SH-SY5Y (cell line): ENCODE measurements at regions not wholly inside any gene's neighbourhood (a gene's known extent, or its start where the extent isn't known, plus 50 kb on each side); places are given as distances from the start of the nearest gene placed in this dataset.

Source experiments
- GATA2 ChIP-seq: IDR thresholded peaks from 2 replicates; pipeline ENCODE4 v1.6.1; 2011; ENCODE audit warnings: mild to moderate bottlenecking, low read depth, low read length
- GATA3 ChIP-seq: IDR thresholded peaks from 2 replicates; pipeline ENCODE4 v1.6.1; 2011; ENCODE audit warnings: low read depth, mild to moderate bottlenecking, low read length, moderate library complexity

DNA sequence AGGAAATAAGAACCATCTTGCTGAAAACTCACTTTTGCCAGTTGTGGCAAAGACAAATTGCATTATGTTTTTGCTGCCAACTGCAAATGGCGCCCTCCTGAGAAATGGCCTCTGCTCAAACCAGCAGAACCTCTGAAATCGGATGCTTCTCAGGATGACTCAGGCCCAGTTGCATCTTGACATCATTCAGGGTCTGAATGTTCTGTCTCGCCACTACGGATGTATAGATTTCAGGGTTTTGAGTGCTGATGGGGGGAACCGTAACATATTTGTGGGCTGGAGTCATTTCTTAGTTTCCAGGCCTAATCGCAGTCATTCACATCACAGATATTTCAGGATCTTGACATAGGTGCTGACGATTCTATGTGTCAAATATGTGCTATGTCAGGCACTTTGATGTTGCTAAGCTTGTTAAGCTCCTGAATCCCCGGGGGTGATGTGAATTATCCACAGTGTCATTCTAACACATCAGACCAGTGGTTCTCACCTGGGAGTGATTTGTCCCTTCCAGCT is 207.1 kb downstream of the NFATC2 start:
- TF ChIP-seq GATA2 = no peak
- TF ChIP-seq GATA3 = no peak

DNA sequence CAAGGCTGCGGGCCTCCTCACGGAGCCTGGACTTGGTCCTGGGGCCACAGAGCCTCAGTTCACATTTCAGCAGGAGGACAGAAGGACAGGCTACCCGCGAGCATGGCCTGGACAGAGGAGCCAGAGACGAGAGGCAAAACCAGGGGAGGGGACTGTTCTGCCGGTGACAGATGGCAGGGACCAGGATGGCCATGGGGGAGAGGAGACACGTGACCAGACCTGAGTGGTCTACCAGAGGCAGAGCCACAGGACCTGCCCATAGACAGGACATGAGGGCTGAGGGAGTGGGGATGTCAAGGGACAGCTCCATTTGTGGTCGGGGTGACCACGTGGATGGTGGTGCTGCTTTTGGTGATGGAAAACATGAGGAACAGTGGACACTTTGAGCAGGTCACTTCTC is 207.9 kb downstream of the NFATC2 start:
- TF ChIP-seq GATA2 = no peak
- TF ChIP-seq GATA3 = no peak

DNA sequence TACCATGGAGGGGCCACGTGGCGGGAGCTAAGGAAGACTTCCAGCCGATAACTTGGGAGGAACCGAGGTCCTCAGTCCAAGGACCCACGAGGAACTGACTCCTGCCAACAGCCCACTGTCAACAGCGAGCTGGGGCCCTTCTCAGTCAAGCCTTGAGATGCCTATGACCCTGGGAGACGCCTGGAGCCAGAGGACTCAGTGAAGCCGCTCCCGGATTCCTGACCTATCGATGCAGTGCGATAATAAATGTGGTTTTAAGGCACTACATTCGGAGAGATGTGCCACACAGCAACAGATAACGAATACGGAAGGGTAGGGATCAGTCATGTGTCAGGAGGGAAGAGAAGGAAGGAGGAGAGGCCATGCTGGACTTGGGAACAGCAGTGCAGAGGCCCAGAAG is 208.5 kb downstream of the NFATC2 start:
- TF ChIP-seq GATA2 = no peak
- no peak for TF ChIP-seq GATA3

DNA sequence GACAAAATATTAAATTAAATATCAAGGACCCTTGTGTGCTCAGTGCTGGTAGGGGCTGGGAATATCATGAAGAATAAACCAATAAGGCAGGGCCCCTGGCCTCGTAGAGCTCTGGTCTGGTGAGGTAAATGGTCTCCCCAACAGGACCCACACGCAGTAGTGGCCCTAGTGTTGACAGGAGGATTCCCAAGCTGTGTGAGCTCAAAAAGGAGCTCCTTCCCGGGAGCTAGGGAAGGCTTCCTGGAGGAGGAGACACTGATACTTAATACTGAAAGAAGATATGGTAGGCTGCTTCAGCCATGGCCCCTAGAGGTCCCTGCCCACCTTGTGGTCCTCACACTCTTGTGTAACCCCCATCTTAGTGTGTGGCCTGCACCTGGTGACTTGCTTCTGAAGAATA is 209.1 kb downstream of the NFATC2 start:
- TF ChIP-seq GATA2 = no peak
- TF ChIP-seq GATA3 = no peak

DNA sequence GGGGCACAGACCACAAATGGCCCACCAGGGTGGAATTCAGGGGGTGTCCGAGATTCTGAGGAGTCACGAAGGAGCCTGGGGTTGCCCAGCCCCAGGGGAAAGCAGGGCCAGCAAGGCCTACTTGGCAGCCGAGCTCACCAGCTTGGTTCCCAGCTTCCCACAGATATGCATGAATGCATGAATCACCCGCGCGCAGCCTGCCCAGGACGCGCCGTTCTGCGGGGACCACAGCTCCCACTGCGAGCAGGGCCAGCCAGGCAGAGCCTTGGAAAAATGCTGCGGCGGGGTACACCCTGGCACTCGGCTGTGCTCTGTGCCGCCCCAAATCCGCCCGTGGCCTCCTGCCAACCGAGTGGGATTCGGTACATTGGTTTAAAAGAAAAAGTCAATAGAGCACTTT is 211.0 kb downstream of the NFATC2 start:
- TF ChIP-seq GATA2 (no peak), GATA3 (no peak)

DNA sequence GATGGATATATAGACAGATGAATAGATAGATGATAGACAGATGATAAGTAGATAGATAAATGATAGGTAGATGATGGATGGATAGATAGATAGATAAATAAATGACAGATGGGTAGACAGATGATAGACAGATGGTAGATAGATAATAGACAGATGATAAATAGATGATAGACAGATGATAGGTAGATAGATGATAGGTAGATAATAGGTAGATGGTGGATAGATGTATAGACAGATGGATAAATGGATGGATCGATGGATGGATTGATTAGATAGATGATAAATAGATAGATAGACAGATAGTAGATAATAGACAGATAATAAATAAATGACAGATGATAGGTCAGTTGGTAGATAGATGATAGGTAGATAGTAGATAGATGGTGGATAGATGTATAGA is 212.7 kb downstream of the NFATC2 start:
- TF ChIP-seq GATA2 (no peak), GATA3 (no peak)

DNA sequence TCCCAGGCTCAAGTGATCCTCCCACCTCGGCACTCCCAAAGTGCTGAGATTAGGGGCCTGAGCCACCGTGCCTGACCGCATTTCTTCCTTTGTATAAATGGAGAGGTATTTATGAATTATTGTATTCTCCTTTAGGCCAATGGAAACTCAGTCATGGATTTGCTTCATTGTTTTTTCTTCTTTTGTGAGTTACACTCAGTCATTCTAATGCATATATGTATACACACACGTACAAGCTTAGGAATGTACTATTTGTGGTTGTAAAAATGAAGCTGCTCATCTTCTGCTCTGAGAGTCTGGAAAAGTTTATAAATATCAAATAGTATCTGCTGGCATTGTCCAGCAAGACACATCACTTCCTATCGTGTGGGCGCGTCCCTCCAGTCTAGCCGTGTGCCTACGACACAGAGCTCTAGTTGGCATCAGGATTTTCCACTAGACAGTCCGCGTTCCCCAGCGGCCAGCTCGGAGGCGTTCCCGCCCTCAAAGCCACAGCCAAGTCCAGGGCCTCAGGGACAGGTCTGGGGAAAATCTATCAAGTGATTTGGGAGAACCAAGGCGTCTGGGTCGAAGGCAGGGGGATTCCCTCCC is 215.2 kb downstream of the NFATC2 start:
- TF ChIP-seq GATA3 = no peak
- TF ChIP-seq GATA2 = no peak

DNA sequence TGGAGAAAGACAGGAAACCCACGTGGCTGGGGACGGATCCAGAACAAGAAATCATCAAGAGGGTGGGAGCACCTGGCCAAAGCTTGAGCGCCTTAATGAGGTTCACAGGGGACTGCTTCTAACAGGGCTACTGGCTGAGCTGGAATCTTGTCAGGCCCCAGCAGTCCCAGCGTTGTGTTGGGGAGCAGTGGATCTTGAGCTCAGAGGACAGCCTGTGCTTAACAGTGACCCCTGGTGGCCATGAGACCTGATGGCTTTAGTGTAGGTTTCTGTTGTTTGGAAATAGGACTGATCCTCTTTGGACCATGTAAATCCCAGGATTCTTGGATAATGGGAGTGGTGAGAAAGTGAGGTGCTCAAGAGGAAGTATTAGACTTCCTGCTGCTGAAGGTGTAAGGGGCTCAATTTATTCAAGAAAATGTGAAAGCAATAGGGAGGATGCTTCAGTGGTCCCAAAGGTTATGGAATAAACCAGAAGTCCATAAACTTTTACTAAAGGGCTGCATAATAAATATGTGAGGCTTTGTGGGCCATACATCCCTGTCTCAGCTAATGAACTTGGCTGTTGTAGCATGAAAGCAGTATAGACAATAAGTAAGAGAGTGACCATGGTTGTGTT is 216.2 kb downstream of the NFATC2 start:
- TF ChIP-seq GATA3 (no peak), GATA2 (no peak)

DNA sequence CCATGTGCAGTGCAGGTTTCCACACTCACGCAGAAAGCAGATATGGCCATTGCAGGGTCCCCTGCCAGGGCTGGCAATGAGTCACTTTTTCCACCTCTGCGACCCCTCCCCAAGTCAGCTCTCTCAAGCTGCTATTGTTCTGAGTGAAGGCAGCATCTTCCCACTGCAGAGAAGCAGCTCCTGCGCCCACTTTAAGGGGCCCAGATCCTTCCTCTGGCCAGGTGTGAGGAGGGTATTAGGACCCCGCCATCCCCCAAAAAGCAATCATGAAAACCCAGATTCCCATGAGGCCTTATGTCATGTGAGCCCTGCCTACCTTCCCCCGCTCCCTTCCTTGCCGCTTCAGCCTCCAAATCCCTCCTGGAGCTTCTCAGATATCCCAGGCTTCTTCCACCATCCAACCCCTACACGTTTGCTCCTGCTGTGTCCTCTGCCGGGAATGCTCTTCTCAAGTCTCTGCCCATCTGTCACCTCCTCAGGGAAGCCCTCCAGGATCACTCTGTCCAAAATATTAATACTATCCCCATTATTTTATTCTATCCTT is 220.3 kb downstream of the NFATC2 start:
- no peak for TF ChIP-seq GATA2
- TF ChIP-seq GATA3 = no peak

DNA sequence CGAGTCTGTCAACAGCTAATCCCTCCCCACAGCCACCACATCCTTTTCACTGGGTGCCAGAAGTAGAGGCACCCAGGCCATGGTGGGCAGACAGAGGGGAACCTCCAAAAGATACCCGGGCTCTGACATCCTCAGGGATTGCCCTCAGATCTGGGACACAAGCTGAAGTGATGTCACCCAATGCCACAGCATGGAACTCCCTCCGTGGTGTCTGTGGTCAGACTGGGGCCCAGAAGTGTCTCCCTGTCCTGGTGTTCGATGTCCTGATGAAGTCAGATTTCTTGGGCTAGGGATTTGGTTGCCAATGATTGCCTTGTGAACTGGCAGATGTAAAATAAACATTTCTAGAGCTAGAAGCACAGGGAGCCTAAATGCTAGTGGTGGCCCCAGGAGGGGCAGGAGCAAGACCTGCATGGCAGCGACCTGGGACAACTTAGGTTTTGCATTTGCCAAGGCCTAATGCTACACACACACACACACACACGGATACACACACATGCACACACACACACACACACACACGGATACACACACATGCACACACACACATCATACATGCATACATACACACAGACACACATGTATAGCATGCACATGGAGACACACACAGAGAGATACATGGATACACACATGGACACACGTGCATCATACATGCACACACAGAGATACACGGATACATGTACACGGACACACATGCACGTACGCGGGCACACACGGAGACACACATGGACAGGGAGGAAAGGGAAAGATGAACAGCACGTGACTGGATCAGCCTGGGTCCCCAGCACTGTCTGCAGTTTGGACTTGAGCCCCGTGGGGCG is 221.0 kb downstream of the NFATC2 start:
- TF ChIP-seq GATA3 (no peak), GATA2 (no peak)

DNA sequence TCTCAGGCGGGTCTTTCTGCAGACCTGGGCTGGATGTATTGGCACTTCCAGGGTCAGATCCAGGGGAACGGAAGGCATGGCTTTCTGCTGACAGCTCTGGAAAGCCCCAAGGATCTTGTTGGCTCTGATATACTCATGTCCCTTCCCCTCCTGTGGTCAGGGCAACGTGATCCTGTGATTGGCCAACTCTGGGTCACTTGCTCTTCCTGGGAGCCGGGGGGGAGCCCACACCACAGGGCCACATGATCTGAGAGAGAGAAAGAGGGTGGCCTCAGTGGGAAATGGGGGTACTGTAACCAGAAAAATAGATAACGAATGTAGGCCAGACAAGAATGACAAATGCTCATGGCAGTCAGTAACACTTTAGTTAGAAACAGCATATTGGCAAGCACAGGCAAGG is 223.0 kb downstream of the NFATC2 start:
- TF ChIP-seq GATA2 (no peak), GATA3 (no peak)

DNA sequence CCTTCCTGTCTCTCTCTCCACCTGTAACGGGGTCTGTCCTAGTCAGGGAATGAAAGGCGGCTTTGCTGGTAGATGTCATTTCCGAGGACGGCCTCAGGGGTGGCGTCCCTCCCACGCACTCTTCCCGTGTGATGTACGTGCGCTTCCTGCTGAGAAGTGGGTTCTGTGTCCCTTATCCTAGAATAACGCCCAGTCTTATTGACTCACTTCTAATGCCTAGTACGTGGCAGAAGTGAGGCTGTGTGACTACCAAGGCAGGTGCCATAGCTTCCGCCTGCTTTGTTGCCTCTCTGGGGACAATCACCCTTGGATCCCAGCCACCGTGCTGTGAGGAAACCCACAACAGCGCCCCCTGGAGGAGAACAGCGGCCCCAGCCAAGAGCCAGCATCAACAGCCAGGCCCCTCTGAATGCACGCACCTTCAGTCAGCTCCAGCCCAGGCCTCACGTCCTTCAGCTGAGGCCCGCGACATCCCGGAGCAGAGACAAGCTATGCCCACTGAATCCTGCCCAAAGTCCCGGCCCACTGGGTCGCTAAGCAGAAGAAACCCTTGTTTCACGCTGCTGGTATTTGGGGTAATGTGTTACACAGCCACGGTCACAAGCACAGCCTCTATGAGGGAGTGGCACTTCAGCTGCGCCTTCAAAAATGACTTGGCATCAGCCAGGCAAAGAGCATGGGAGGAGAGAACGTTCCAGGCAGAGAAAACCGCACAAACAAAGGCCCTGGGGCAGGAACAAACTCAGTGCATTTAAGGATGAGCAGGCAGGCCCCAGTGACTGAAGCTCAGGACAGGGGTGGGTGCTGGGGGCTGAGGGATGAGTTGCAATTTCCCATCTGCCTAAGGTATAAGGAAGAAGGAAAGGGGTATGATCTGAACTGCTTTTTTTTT is 224.2 kb downstream of the NFATC2 start:
- TF ChIP-seq GATA2 = no peak
- TF ChIP-seq GATA3 = no peak

DNA sequence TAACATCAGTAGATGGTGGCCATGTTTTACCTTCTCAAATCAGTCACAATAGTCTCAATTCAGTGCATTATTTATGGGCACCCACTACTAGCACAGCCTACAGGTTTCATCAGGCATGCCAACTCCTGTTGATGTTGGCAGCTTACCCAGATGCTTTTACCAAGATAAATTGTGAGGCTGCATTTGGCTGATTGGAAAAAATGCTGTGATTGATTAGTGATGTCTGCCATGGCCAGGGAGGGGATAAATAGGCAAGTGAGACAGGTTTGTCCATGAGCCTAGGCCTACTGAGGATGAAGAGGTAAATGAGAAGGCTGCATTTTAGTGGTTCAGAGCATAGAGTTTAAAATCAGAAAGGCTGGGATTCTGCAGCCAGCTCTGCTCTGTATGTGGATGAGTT is 227.1 kb downstream of the NFATC2 start:
- TF ChIP-seq GATA2 (no peak), GATA3 (no peak)
